MM.1S (cell line): ENCODE measurements at regions not wholly inside any gene's neighbourhood (a gene's known extent, or its start where the extent isn't known, plus 50 kb on each side); places are given as distances from the start of the nearest gene placed in this dataset.

Source experiments
- DNase-seq: peaks from one replicate; pipeline ENCODE4 v3.0.0-alpha.2; 2015
- H2AFZ ChIP-seq: fragments of 300-600 bp; sonication (generic); 2 replicates; pipeline ENCODE4 v1.6.0; 2016; ENCODE audit warnings: antibody characterized with exemption, low read length
- H3F3A ChIP-seq: fragments of 300-600 bp; sonication (generic); 2 replicates; pipeline ENCODE4 v1.6.1; 2016; ENCODE audit warnings: mild to moderate bottlenecking, antibody characterized with exemption, low read length, moderate library complexity, mixed read lengths; ENCODE audit not compliant: insufficient read depth
- H3K27ac ChIP-seq: fragments of 300-600 bp; sonication (generic); 2 replicates; pipeline ENCODE4 v1.5.1; 2016; ENCODE audit warnings: mild to moderate bottlenecking, low read length
- H3K27me3 ChIP-seq: fragments of 300-600 bp; sonication (generic); replicated peaks from 2 replicates; pipeline ENCODE4 v1.6.0; 2016; ENCODE audit warnings: low read length; ENCODE audit not compliant: insufficient read depth
- H3K36me3 ChIP-seq: fragments of 300-600 bp; sonication (generic); replicated peaks from 2 replicates; pipeline ENCODE4 v1.6.1; 2016; ENCODE audit warnings: mild to moderate bottlenecking, low read length, mixed read lengths; ENCODE audit not compliant: insufficient read depth
- H3K4me1 ChIP-seq: fragments of 300-600 bp; sonication (generic); 2 replicates; pipeline ENCODE4 v1.6.1; 2016; ENCODE audit warnings: low read length, mixed read lengths
- H3K4me2 ChIP-seq: fragments of 300-600 bp; sonication (generic); 2 replicates; pipeline ENCODE4 v1.6.0; 2016; ENCODE audit warnings: low read depth, low read length
- H3K4me3 ChIP-seq: fragments of 300-600 bp; sonication (generic); 2 replicates; pipeline ENCODE4 v1.5.1; 2016; ENCODE audit warnings: low read length, mixed read lengths
- H3K79me2 ChIP-seq: fragments of 300-600 bp; sonication (generic); 2 replicates; pipeline ENCODE4 v1.6.1; 2016; ENCODE audit warnings: mixed run types, low read length, mixed read lengths
- H3K9ac ChIP-seq: fragments of 300-600 bp; sonication (generic); 2 replicates; pipeline ENCODE4 v1.6.1; 2016; ENCODE audit warnings: low read length, mixed read lengths
- H3K9me2 ChIP-seq: fragments of 300-600 bp; sonication (generic); replicated peaks from 2 replicates; pipeline ENCODE4 v1.6.1; 2016; ENCODE audit warnings: mild to moderate bottlenecking, low read length, mixed read lengths; ENCODE audit not compliant: insufficient read depth
- H3K9me3 ChIP-seq: fragments of 300-600 bp; sonication (generic); replicated peaks from 2 replicates; pipeline ENCODE4 v1.6.1; 2016; ENCODE audit warnings: mild to moderate bottlenecking, low read length, mixed read lengths; ENCODE audit not compliant: insufficient read depth
- H4K20me1 ChIP-seq: fragments of 300-600 bp; sonication (generic); 2 replicates; pipeline ENCODE4 v1.6.1; 2016; ENCODE audit warnings: mild to moderate bottlenecking, low read length, moderate library complexity, mixed read lengths; ENCODE audit not compliant: insufficient read depth
- CTCF ChIP-seq: fragments of 300-600 bp; sonication (generic); IDR thresholded peaks from 2 replicates; pipeline ENCODE4 v1.5.1; 2016; ENCODE audit warnings: antibody characterized with exemption, low read length, mixed read lengths
- EZH2 ChIP-seq: fragments of 300-600 bp; sonication (generic); optimal IDR thresholded peaks from 2 replicates; pipeline ENCODE3; 2017; ENCODE audit warnings: low read depth, mild to moderate bottlenecking, antibody characterized with exemption, low read length, mixed read lengths
- EZH2phosphoT487 ChIP-seq: fragments of 300-600 bp; sonication (generic); IDR thresholded peaks from 2 replicates; pipeline ENCODE4 v1.6.1; 2018; ENCODE audit warnings: antibody characterized with exemption, low read length

- no peak overlapping the region for H3K27ac ChIP-seq
- TF ChIP-seq EZH2phosphoT487 (no peak), EZH2 (no peak), CTCF (no peak)
- DNase-seq, result no peak
- no peak overlapping the region for H3K4me2 ChIP-seq
- no peak overlapping the region for H3K9ac ChIP-seq
- no peaks in the 10 kb centered on the region for H3K9me2 ChIP-seq
- no peaks in the 10 kb centered on the region for H4K20me1 ChIP-seq
- H3K36me3 ChIP-seq, result no peaks in the 10 kb centered on the region
- H2AFZ ChIP-seq, result no peak overlapping the region
- no peaks in the 10 kb centered on the region for H3F3A ChIP-seq
- no peaks in the 10 kb centered on the region for H3K4me1 ChIP-seq
- H3K9me3 ChIP-seq, result no peaks in the 10 kb centered on the region
- no peaks in the 10 kb centered on the region for H3K79me2 ChIP-seq
- H3K27me3 ChIP-seq, result no peaks in the 10 kb centered on the region
- H3K4me3 ChIP-seq, result no peak overlapping the region
Measured at GRCh38 chr4:174144106-174144505, 139.4 kb downstream of the FBXO8 start.

GRCh38 chr4:174141876-174142275 lies 141.6 kb downstream of the FBXO8 start:
- DNase-seq, result no peak
- no peaks in the 10 kb centered on the region for H3F3A ChIP-seq
- H2AFZ ChIP-seq, result no peak overlapping the region
- no peaks in the 10 kb centered on the region for H3K27me3 ChIP-seq
- H3K4me3 ChIP-seq, result no peak overlapping the region
- no peaks in the 10 kb centered on the region for H4K20me1 ChIP-seq
- no peaks in the 10 kb centered on the region for H3K36me3 ChIP-seq
- no peaks in the 10 kb centered on the region for H3K9me2 ChIP-seq
- no peak for TF ChIP-seq EZH2
- no peak for TF ChIP-seq CTCF
- H3K4me1 ChIP-seq, result no peaks in the 10 kb centered on the region
- H3K27ac ChIP-seq, result no peak overlapping the region
- H3K9ac ChIP-seq, result no peak overlapping the region
- no peak overlapping the region for H3K4me2 ChIP-seq
- no peaks in the 10 kb centered on the region for H3K79me2 ChIP-seq
- H3K9me3 ChIP-seq, result no peaks in the 10 kb centered on the region

- H3K79me2 ChIP-seq, result no peaks in the 10 kb centered on the region
- H4K20me1 ChIP-seq, result no peaks in the 10 kb centered on the region
- H3K9me2 ChIP-seq, result no peaks in the 10 kb centered on the region
- H3K27ac ChIP-seq, result no peak overlapping the region
- H3K9me3 ChIP-seq, result no peaks in the 10 kb centered on the region
- H3K36me3 ChIP-seq, result no peaks in the 10 kb centered on the region
- no peak overlapping the region for H2AFZ ChIP-seq
- no peaks in the 10 kb centered on the region for H3F3A ChIP-seq
- TF ChIP-seq CTCF (no peak), EZH2phosphoT487 (no peak), EZH2 (no peak)
- no peak overlapping the region for H3K9ac ChIP-seq
- H3K4me1 ChIP-seq, result no peaks in the 10 kb centered on the region
- no peaks in the 10 kb centered on the region for H3K27me3 ChIP-seq
- DNase-seq, result no peak
- no peak overlapping the region for H3K4me2 ChIP-seq
- no peak overlapping the region for H3K4me3 ChIP-seq
Measured at GRCh38 chr4:174138616-174139015, 144.9 kb downstream of the FBXO8 start.
